Transverse colon (tissue), 4 donors: ENCODE measurements at regions not wholly inside any gene's neighbourhood (a gene's known extent, or its start where the extent isn't known, plus 50 kb on each side); places are given as distances from the start of the nearest gene placed in this dataset.

Source experiments
- EP300 ChIP-seq: sonication (generic); formaldehyde crosslinking; IDR thresholded peaks from one replicate; pipeline ENCODE4 v1.6.1; 2017; ENCODE audit warnings: antibody characterized with exemption, low read depth
- POLR2A ChIP-seq: fragments of 450-650 bp; IDR thresholded peaks from one replicate; pipeline ENCODE4 v1.6.1; 2016; ENCODE audit warnings: antibody characterized with exemption, mild to moderate bottlenecking, moderate library complexity
- POLR2AphosphoS5 ChIP-seq, 3 donors: sonication (generic); formaldehyde crosslinking; IDR thresholded peaks; one replicate each; pipeline ENCODE4 v1.6.1; 2016; ENCODE audit warnings: antibody characterized with exemption in 3 of 3
- TF ChIP-seq, protein P1 (sequence below), 5 experiments: fragments of 200-600 bp in 3 of 5; fragments of 450-650 bp in 2 of 5; sonication (generic) in 3 of 5; IDR thresholded peaks; 1 replicate in 2 of 5; 2 replicates in 3 of 5; pipeline ENCODE4 v1.5.1; 2016 to 2017; ENCODE audit warnings: antibody characterized with exemption in 5 of 5, inconsistent platforms in 3 of 5, mild to moderate bottlenecking in 2 of 5, moderate library complexity in 1 of 5

DNA sequence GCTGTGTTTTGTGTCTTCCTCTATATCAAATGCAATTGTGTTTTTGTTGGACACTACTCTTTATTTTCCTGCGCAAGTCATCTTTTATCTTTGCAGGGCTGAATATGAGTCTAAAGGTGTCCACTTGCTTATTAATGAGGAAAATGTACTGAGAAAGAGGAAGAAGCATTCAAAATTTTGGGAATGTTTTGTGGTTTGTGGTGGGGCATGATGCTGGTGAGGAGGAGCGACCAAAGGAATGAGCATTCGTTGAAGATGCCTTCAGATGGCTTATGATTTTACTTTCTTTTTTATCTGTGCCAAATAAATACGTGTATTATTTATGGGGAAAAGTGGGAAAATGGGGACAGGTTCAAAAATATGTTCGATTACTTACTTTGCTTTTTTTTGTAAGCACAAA is 63.9 kb upstream of the SMIM21 start:
- TF ChIP-seq, protein P1, sequence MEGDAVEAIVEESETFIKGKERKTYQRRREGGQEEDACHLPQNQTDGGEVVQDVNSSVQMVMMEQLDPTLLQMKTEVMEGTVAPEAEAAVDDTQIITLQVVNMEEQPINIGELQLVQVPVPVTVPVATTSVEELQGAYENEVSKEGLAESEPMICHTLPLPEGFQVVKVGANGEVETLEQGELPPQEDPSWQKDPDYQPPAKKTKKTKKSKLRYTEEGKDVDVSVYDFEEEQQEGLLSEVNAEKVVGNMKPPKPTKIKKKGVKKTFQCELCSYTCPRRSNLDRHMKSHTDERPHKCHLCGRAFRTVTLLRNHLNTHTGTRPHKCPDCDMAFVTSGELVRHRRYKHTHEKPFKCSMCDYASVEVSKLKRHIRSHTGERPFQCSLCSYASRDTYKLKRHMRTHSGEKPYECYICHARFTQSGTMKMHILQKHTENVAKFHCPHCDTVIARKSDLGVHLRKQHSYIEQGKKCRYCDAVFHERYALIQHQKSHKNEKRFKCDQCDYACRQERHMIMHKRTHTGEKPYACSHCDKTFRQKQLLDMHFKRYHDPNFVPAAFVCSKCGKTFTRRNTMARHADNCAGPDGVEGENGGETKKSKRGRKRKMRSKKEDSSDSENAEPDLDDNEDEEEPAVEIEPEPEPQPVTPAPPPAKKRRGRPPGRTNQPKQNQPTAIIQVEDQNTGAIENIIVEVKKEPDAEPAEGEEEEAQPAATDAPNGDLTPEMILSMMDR (IDR thresholded peaks at IDR 0.05): no peak
- TF ChIP-seq EP300 (no peak), POLR2A (no peak), POLR2AphosphoS5 (IDR thresholded peaks at IDR 0.05) (no peak)
